Stimulated activated CD8-positive, alpha-beta memory T cell treated with anti-CD3 and anti-CD28 coated beads, Interleukin-7, amount 100 ng/mL, for 4 hours (primary cell): ENCODE measurements at regions not wholly inside any gene's neighbourhood (a gene's known extent, or its start where the extent isn't known, plus 50 kb on each side); places are given as distances from the start of the nearest gene placed in this dataset.

Experiments used
- DNase-seq, 2 donors: peaks; one replicate each; pipeline ENCODE4 v3.0.0-alpha.2; 2020; ENCODE audit warnings: low read depth in 2 of 2

DNA sequence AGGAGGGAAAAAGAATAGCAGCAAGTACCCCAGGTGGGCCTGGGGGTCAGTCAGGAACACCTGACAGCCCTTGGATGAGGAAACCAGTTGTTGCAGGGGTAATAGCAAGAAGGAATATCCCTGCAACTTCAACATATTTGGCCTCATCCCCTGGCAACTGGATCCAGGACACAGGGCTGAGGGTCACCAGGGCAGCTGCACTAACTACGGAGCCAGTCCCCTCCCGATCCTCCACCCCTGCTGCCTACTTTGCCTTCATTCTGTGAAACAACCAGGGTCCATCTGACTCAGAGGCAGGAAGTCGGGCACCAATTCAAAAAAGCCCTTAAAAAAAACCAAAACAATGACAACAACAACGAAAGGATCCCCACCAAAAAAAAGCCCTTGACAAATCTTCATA, 52.9 kb downstream of the FRMPD3 start:
- DNase-seq, result no peak

DNA sequence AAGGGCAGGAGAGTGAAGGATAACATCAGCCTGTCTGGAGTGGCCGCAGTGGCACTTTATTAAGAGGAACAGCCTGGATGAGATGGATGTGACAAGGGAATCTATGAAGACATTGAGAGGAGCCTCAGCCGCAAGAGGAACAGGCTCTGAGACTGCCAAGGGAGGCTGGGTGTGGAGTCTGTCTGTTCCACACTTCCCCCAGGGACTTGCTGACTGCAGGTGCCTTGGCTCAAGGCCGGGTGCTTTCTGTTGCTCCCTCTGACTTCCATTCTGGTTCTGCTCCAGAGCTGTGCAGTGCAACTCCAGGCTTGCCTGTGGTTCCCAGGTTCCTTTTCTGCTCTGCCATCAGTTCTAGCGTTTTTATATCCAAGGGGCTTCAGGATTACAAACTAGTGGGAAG, 54.6 kb downstream of the FRMPD3 start:
- DNase-seq, result no peak

DNA sequence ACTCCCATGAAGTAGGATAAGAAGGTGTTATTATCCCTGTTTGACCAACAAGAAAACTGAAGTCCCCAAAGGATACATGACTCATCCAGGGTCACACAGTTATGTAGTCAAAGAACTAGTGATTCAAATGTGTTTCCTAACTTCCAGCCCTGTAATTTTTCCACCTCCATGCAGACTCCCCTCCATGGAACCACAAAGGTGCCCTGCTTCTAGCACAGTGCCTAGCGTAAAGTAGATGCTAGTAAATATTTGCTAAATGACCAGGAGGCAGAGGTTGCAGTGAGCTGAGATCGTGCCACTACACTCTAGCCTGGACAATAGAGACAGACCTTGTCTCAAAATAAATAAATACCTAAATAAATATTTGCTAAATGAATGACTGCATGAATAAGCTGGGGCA, 55.8 kb downstream of the FRMPD3 start:
- DNase-seq, result no peak

DNA sequence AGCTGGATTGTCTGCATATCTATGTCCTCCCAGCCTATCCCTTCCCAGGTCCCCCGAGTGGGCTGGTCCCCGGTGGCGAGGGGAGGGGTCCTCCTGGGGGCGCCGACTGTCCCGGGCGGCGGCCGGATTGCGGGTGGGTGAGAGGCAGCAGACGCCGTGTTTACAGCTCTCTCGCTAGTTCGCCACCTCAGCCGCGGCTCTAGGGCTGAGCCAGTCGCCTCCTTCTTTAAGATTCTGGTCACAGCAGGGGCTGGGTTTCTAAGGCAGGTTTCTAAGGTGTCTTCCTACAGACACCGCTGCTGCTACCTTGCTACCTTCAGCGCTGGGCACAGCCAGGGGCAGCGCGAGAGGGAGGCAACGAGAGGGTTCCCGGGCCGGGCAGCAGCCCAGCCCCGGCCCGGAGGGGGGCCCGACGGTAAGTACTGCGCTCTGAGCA, 57.2 kb downstream of the FRMPD3 start:
- DNase-seq, result no peak

DNA sequence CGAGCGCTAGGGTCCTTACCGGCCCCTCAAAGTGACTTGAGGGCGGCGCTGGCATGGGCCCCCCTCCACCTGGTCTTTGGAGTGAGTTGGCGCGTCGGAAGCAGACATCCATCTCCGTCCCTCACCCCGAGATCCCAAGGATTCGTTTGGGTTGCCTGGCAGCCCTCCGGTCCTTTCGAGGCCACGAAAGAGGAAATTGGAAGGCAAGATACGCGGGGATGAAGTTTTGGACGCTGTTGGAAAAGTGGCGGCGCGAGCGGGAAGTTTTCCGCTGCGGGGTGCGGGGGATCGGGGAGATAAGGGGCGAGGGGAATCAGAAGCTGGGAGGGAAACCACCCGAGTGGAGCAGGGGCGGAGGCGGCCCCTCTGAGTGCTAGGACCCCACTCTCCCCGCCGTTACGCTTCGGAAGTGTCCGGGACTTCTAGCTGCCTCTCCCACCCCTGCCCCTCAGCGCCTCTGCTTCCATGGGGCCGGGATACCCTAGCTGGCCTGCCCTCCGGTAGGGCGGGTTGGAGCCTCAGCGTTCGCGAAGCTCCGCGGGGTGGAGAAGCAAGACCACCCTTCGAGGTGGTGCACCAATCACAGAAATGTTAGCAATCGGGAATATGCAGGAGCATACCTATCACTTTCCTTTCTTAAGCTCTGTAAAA, 57.8 kb downstream of the FRMPD3 start:
- DNase-seq, result no peak

DNA sequence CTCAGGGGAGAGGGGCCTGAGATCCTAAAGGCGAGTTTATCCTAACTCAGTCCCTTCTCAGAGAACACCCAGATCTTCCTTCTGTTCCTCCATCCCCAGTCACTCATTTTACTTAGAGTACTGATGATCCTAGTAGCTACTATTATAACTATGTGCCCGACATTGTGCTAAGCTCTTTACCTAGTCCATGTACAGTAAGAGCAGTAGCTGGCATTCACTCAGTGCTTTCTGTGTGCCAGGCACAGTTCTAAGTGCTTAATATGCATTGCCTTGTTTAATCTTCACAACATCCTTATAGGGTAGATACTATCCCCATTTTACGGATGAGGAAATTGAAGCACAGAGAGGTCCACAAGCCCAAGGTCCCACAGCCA, 58.3 kb downstream of the FRMPD3 start:
- no peak for DNase-seq

DNA sequence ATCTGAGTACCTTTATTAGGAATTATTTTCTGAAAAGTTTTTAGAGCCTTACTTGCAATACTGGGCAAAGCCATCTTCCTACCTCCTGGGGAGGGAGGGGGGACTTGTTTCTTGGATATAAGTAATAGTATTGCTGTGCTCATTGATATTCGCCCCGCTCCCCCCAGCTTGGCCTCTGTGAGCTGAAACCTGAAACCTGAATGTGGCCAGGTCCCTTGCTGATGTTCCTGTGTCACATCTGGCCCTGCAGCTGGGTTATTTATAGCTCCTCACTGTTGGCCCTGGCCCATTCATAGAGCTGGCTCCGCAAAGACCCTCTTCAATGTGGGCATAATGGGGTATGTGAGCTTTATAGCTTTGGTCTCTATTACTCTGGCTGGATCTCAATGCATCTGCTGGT, 59.5 kb downstream of the FRMPD3 start:
- no peak for DNase-seq

DNA sequence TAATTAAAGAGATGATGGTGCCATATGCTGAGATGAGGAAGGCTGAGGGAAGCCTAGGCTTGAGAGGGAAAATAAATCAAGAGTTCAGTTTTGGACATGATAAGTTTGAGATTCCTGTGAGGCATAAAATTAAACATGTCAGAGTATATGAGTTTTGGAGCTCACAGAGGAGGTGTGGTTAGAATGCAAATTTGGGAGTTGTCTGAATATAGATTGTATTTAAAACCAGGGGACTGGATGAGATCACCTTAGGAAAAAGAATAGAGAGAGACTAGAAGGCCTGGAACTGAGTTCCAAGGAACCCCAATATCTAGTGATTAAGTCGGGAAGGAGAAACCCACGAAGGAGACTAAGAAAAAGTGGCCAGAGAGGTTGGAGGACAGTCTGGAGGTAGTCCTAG, 65.5 kb downstream of the FRMPD3 start:
- no peak for DNase-seq

DNA sequence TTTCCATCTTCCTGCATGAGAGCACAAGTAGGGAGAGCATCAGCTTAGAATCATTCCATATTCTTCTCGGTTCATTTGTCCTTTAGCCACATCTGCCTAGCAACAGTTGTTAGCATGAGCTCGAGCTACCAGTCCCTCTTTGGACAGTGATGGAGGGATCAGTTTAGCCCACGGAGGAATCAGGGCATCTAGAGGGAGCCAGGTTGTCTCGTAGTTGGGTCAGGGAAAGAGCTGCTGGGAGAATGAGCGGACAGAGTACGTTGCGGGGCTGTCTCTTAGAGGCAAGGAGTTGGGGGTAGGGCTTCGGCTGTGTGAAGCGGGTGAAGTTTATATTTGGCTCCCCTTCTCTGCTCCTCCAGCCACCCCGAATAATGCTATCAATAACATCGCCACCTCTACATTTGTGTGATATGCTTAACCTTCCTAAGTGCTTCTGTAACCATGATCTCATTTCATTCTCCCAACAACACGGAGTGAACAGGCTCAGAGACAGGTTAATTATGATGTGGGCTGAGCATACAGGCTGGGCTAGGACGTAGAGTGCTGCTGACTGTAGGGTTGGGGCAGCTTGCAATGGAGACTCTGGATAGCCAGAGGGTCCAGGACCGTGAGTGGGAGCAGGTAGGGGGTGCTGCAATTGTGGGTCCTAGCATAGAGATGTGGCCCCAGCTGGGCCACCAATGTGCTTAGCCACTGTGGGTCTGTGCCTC, 72.6 kb downstream of the FRMPD3 start:
- no peak for DNase-seq

DNA sequence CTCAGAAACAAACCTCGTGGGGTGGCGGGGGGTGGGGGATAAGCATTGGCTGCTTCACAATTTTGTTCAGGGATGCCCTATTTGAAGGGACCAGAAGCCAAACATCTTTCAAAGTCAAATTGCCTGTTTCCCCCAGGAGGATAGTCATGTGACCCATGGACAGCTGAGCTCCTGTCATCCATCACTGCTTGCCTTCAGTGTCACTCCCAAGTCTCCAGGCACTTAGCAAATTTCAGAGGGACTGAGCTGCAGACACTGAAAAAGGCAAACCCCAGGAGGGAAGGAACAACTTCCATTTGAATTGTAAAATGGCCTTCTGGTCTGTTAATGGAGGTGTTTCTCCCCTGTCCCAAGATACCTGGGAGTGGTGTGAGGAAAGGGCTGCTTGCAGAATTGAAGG, 73.4 kb downstream of the FRMPD3 start:
- DNase-seq, result no peak

DNA sequence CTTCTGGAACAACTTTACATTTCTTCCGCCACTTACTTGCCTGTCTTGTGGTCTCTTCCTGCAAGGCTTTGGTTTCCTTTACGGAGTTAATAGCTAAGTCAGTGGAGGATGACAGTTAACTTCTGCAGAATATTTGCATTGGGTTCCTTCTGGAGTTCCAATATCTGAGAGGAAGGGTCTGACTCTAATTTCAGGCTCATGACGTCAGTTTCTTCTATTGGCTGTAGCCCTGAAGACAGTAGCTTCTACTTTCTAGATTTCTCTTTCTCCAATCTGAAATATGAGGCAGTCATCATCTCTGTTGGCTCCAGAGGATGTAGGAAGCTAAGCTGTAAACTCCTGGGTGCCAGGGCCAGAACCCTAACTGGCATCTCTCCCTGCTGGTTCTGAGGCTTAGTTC, 76.7 kb downstream of the FRMPD3 start:
- DNase-seq, result no peak

DNA sequence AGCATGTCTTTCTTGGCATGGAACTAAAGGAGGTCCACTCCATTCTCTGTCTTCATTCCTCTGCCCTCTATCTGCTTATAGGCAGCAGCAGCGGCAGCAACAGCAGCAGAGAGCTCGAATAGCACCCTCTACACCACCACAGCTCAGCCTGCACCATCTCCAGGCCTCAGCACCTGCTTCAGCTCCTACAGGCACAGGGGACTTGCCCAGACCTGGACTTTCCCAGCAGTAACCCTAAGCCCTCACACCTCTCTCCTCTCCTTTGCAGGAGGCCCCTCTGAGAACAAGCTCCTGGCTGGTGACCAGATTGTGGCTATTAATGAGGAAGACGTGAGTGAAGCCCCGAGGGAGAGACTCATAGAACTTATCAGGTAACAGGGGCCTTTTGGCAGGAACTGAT, 80.7 kb downstream of the FRMPD3 start:
- no peak for DNase-seq

DNA sequence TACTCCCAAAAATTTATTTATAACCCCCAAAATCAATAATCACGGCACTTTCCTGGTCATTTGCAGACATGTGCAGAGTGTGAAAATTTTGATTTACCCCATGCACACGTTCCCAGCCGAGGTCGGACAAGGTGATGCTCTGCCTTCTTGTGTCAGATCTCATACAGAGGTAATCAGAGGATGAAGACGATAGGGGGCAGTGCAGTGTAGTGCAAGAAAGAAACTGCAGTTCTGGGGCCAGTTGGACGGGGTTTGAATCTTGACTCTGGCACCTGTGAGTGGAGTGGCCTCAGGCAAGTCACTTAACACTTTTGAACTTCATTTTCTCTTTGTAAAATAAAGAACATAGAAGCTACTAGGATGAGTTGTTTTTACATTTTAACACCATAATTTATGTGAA, 88.4 kb downstream of the FRMPD3 start:
- DNase-seq, result no peak

DNA sequence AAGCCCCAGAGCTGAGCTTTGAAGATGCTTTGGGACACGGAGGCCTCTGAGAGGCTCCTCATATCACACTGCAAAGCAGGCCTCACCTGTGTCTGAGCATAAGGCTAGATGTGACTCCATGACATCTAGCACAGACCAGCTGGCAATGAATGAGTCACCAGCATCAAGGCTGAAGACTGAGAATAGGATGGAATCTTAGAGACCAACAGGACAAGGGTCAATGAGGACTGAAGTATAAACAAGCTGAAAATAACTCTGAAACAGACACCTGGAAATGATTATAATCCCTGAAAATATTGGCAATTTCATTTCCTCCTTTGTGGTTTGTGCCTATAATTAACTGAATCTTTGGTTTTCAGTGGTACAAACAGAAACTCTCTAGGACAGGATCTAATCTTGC, 87.1 kb upstream of the PRPS1 start:
- no peak for DNase-seq

DNA sequence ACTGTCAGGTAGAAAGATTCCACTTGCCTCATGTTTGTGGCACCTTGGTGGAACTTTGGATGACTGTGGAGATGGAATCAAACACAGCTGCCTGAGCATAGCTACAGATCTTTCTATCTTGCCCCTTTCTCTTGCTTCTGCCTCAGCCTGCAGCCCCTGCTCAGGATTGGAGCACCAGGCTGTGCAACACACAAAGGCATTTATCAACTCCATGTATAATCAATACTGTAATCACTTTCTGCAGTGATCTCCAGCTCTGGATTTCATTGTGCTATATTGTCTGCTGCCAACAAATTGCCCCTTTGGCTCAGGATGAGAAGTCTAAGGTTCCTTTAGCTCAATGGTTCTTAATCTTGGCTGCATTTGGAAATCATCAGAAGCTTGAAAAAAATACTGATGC, 86.3 kb upstream of the PRPS1 start:
- DNase-seq, result no peak

DNA sequence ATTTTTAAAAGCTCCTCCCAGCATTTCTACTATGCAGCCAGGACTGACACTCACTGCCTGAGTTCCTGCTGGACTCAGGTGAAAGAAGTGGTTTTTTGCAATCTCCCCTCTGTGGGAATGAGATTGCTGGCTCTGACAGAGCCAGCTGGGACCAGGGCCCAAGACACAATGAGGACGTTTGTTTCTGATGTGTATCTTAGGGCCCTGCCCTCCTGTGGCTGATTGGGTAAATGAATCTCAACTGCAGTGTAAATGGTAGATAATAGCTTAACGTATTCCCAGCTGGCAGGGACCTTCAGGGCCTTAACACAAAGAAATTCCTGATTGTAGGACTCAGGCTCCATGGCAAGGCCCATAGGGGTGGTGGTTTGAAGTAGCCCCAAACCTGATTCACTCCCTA, 85.8 kb upstream of the PRPS1 start:
- no peak for DNase-seq

DNA sequence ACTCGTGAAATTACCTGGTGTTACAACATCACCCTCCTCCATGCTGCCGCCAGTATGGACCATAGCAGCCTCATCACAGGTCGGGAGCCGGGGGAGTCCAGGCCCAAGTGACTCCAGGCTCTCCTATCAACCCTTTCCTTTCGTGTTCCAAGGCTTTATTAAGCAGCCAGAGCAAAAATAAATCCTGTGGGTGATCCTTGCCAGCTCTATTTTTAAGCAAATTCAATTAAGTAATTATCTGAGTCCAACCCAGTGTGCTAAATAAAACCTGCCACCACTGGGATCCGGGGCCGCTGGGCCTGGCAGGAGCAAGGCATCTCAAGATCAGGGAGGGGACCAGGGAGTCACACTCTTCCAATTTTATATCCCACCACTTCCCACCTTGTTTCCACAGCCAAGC, 80.7 kb upstream of the PRPS1 start:
- DNase-seq, result no peak

DNA sequence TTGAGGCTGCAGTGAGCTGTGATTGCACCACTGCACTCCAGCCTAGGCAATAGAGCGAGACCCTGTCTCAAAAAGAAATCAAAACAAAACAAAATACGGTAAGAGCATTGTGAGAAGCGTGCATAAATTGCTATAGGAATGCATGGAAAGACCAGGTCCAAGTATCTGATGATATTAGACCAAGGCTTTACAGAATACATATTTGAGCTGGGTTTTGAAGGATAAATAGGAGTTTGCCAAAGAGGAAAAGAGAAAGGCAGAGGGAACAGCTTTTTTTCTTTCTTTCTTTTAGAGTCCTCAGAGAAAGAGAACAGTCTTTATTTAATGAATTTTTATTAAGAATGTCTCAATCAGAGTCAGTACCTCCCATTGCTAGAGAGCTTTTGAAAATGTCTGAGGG, 79.5 kb upstream of the PRPS1 start:
- DNase-seq, result no peak

DNA sequence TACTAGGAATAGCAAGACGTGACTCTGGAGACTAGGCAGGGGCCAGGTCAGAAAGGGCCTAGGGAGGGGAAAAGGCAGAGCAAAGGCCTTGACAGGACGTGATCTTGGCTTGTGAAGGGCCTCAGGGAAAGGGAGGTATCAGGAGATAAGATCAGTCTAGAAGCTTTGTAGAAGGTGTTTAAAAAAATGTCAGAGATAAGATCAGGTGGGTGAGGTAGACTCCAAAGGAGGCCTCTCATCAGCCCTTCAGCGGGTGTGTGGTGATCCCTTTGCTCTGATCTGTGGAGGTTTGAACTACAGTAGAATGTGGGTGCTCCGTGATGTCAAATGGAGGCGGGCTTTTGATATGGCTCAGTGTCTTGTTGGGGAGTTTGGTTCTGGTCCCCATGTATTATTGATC, 78.8 kb upstream of the PRPS1 start:
- peak in 1 of 2 donors; percentile 1 for DNase-seq

DNA sequence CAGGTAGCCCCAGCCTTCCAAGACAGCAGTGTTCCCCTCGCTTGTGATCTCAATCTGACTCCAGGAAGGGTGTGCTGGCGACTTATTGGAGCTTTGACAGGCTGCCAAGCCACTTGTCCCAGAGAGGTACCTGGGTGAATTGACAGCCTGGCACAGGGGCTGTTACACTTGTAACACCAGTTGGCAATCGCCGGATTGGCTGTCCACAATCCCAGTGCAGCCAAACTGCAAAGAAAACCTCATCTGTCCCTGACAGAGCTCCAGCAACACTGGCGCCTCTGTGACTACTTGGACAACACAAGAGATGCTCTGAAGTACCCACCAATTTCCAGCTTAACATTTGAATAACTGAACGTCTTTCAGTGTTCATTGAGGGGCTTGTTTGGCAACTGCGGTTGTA, 76.8 kb upstream of the PRPS1 start:
- no peak for DNase-seq

DNA sequence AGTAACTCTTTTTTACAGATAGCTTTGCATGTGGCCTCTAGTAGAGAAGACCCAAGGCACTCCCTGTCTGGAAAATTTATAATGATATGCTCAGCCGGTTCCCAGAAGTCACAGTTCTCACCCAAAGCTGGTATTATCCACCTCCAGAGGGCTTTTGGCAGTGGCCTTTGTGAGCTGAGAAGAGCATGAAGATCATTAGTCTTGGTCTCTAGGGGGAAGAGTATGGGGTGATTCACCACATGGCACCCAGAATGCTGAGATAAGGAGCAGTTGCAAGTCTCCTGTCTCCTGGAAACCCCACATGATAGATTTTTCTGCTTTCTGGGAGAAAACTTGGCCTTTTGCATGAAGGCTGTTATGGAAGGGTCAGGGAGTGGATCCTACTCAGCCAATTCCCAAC, 75.4 kb upstream of the PRPS1 start:
- no peak for DNase-seq

DNA sequence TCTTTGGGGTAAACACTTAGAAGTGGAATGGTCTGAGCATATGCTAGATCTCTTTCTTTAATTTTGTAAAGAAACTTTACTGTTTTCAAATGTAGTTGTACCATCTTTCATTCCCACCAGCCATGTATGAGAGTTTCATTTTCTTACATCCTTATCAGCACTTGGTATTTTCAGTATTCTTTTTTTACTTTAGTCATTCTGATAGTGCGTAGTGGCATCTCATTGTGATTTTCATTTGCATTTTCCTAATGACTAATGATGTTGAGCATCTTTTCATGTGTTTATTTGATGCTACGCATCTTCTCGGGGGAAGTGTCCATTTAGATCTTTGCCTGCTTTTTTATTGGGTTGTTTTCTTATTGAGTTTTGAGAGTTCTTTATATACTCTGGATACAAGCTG, 71.3 kb upstream of the PRPS1 start:
- DNase-seq, result no peak

DNA sequence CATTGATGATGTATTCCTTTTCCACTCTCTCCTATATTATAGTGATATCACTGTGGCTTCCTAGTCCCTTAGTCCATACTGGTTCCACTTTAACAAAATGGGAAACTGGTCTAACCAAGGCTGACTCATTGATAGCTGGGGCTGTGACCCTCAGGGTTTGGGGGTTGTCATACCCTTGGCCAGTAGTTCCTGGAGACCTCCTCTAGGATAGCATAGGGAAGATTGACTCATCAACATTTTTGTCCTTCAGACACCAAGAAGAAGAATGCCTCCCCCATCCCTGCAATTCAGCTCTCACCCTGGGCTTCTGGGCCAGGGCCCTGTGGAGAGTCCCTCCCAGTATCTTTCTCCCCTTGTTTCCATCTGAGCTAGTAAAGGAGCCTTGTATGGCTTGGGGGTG, 68.8 kb upstream of the PRPS1 start:
- DNase-seq, result no peak

DNA sequence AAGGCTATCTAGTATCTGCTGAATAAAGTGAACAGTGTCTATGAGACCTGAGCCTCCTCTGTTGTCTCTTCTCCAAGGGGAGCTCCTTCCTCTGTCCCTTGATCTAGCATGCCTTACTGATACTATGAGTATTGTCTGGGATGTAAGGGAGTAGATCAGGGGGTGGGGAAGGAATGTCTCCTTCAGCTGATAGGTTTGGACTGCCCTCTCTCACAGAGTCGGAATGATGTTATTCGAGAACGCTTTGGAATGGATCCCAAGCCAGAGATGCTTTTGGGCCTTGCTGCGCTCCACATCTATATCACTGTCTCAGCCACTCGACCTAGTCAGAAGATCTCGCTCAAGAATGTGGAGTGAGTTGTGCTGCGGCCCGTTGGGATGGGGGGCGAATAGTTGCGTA, 68.3 kb upstream of the PRPS1 start:
- DNase-seq, result no peak
